ENCODE measurements at regions not wholly inside any gene's neighbourhood (a gene's known extent, or its start where the extent isn't known, plus 50 kb on each side); places are given as distances from the start of the nearest gene placed in this dataset.
"Not testable (repeated sequence)": the region's sequence is repeated elsewhere in the genome, so short reads cannot be mapped to it uniquely, and the experiment has no call there.

DNA sequence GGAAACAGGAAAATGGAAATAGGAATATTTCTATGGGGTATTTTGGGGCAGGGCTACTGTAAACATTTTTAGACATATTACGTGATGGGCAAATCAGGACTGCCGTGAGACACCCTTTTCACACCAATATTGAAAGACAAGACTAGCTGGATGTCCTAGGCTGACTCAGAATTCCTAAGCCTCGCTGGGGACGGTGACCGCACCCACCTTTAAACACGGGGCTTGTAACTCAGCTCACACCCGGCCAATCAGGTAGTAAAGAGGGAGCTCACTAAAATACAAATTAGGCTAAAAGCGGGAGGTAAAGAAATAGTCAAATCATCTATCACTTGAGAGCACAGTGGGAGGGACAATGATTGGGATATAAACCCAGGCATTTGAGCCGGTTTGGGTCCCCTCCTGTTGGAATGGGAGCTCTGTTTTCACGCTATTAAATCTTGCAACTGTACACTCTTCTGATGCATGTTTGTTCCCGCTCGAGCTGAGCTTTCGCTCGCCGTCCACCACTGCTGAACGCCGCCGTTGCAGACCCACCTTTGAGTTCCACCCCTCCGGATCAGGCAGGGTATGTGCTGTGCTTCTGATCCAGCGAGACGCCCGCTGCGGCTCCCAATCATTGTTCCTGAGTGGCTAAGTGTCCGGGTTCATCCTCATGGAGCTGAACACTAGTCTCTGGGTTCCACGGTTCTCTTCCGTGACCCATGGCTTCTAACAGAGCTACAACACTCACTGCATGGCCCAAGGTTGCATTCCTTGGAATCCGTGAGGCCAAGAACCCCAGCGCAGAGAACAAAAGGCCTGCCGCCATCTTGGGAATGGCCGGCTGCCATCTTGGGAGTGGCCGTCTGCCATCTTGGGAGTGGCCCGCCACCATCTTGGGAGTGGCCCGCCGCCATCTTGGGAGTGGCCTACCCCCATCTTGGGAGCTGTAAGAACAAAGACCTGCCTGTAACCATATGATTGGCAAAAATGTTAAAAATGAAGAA lies 152.6 kb downstream of the CRLF2 start:
- DNase-seq (ENCODE audit: low read depth) = no peak

DNA sequence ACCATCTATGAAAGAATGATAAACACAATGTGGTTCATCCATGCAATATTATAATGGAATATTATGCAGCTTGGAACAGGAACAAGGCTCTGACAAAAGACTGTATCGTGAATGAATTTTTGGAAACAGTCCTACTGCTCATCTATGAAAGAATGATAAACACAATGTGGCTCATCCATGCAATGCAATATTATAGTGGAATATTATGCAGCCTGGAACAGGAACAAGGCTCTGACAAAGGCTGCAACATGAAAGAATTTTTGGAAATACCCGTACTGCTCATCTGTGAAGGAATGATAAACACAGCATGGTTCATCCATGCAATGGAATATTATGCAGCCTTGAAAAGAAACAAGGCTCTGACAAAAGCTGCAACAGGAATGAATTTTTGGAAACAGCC lies 158.8 kb downstream of the CRLF2 start:
- not testable (repeated sequence) for DNase-seq (ENCODE audit: low read depth)

DNA sequence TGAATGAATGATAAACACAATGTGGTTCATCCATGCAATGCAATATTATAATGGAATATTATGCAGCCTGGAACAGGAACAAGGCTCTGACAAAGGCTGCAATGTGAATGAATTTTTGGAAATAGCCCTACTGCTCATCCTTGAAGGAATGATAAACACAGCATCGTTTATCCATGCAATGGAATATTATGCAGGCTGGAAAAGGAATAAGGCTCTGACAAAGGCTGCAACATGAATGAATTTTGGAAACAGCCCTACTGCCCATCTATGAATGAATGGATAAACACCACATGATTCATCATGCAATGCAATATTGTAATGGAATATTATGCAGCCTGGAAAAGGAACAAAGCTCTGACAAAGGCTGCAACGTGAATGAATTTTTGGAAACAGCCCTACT lies 159.4 kb downstream of the CRLF2 start:
- DNase-seq (ENCODE audit: low read depth) = no peak

DNA sequence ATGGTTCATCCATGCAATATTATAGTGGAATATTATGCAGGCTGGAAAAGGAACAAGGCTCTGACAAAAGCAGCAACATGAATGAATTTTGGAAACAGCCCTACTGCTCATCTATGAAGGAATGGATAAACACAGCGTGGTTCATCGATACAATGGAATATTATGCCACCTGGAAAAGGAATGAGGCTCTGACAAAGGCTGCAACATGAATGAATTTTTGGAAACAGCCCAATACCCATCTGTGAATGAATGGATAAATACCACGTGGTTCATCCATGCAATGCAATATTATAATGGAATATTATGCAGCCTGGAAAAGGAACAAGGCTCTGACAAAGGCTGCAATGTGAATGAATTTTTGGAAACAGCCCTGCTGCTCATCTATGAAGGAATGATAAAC lies 160.4 kb downstream of the CRLF2 start:
- no peak for DNase-seq (ENCODE audit: low read depth)

DNA sequence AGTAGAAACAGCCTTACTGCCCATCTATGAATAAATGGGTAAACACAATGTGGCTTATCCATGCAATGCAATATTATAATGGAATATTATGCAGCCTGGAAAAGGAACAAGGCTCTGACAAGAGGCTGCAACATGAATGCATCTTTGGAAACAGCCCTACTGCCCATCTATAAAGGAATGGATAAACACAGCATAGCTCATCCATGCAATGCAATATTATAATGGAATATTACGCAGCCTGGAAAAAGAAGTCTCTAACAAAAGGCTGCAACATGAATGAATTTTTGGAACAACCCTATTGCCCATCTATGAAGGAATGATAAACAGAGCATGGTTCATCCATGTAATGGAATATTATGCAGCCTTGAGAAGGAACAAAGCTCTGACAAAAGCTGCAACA lies 161.0 kb downstream of the CRLF2 start:
- DNase-seq (ENCODE audit: low read depth) = no peak

DNA sequence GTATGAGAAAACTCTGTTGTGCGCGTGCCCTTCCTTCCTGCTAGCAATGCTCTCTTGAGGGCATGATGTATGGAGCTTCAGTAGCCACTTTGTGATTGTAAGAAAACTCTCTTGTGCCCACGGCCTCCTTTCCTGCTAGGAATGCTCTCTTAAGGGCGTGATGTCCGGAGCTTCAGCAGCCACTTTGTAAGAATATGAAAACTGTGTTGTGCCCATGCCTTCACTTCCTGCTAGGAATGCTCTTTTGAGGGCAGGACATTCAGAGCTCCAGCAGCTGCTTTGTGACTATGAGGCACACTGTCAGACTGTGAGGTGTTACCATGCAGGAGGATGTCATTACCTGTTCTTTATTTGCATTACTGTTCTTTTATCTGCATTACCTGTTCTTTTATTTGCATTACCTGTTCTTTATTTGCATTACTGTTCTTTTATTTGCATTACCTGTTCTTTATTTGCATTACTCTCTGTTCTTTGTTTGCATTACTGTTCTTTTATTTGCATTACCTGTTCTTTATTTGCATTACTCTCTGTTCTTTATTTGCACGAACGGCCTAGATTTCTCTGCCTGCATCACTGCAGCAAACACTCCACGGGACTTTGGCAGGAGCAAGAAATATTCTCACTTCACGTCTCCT lies 166.7 kb downstream of the CRLF2 start:
- no peak for DNase-seq (ENCODE audit: low read depth)

DNA sequence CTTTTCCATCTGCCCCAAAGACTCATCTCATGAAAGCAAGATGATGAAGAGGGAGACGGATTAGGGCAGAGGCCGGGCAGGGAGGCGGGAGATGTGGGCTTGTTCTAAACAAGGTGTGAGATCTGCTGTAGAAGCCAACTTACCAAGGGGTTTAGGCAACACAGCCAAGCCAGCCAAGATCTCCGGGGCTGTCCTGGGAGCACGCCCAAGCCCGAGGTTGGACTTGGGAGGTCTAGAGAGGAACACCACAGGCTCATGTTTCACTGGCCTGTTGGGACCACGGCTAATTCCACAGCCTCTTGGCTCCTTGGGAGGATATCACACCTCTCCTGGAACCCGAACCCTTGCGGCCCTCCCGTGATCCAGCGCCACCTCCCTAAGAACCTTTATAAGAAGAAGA lies 171.4 kb downstream of the CRLF2 start:
- no peak for DNase-seq (ENCODE audit: low read depth)

DNA sequence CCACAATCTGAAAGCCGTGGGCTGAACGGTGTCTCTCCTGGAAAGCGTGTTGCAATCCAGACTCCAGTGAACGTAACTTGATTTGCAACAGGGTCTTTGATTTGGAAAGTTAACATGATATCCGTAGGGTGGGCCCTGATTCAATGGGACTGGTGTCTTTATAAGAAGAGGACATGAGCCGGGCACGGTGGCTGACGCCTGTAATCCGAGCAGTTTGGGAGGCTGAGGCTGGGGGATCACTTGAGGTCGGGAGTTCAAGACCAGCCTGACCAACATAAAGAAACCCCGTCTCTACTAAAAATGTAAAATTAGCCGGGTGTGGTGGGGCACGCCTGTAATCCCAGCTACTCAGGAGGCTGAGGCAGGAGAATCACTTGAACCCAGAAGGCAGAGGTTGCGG lies 176.5 kb downstream of the CRLF2 start:
- DNase-seq (ENCODE audit: low read depth) = not testable (repeated sequence)

DNA sequence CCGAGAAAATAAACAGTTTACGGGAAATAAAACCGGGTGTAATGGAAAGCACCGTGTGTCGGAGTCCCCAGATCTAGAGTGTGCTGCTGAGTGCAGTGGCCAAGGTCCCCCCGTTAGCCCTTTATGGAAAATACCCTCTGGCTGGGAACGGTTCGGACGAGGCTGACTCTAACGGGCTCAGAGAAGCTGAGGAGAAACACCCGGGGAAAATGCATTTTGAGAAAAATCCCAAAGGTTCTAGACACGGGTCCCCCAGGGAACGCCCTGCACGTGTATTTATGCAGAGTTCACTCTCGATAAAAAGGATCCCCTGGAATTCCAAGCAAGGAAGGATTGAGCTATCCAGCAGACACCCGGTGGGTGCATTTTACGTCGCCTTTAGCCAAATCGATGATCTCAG lies 177.2 kb downstream of the CRLF2 start:
- no peak for DNase-seq (ENCODE audit: low read depth)

DNA sequence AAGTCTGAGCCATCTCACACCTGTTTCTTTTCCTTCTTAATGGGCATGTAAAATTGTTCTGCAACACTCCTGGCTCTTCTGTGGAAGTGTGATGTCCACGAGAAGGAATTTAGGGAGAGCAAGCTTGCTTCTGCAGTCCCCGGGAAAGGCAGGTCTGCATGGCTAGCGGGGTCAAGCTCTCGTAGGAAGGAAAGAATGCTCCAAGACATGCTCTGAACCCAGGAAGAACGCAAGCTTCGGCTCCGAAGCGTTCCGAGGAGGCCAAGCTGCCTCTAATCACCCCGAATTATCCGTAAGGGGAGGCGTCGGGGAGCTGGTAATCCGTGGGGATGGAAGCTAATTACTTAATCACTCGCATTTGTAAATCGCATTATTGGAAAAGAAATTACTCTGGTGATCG lies 177.7 kb downstream of the CRLF2 start:
- no peak for DNase-seq (ENCODE audit: low read depth)

DNA sequence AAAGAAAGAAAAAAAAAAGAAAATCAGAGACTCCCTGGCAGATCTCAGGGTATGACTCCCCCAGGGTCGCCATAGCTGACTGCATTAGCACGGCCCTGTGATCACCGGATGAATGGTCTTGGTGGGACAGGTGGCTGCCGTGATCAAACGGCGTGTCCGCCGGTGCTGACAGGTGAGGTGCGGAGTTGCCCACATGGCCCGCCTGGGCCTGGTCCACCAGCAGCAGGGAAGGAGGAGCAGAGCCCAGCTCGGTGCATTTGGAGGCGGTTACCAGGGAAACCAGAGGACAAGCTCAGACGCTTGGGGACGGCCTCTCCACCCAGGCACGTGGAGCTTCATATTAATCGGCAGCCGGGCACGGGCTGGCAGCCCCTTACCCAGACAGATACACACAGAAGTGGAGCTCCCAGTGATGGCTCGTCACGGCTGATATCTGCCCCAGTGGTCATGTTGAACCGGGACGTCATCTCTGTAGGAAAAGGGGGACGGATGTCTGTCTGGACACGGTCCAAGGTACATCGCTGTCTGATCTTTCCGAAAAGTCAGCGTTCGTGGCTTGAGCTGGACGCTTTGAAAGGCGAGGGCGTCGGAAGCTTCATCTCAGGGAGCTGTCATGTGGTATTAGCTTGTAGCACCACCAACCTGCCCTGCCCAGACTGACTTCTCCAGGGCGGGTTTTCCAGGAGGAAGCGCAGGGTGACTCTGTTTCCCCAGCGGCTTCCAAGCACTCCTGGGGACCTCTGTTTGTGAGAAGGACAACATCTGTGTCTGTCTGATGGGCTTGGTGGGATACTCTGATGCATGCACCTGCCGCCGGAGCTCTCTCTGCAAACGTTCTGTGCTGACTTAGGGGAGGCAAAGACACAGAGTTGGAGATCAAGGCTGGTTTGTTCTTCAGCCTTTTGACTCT lies 180.7 kb downstream of the CRLF2 start:
- DNase-seq (ENCODE audit: low read depth) = no peak

DNA sequence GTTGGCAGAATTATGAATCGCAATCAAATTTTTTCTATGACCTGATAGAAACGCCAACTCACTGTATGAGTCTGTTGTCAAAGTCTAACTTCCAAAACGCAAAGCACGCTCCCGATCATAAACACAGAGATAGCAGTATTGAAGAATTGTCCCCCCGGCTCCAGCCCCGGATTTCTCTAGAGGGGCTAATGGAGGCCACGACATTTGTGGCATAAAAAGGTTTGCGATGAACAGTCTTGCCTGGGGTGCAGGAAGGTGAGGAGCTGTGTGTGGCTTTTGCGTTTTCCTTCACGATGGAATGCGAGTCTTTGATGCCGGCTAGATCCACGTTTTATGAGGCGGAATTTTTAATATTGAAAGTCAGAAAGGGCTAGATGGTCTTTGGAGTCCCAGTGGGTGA lies 183.0 kb downstream of the CRLF2 start:
- no peak for DNase-seq (ENCODE audit: low read depth)

DNA sequence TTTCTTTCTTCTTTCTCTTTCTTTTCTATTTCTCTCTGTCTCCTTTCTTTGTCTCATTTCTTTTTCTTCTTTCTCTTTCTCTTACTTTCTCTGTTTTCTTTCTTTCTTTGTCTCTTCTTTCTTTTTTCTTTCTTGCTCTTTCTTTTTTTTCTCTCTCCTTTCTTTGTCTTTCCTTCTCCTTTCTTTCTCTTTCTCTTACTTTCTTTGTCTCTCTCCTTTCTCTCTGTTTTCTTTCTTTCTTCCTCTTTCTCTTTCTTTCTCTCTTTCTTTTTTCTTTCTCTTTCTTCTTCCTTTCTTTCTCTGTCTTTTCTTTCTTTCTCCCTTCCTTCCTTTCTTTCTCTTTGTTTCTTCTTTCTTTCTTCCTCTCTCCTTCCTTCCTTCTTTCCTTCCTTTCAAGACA lies 184.8 kb downstream of the CRLF2 start:
- DNase-seq (ENCODE audit: low read depth) = no peak

DNA sequence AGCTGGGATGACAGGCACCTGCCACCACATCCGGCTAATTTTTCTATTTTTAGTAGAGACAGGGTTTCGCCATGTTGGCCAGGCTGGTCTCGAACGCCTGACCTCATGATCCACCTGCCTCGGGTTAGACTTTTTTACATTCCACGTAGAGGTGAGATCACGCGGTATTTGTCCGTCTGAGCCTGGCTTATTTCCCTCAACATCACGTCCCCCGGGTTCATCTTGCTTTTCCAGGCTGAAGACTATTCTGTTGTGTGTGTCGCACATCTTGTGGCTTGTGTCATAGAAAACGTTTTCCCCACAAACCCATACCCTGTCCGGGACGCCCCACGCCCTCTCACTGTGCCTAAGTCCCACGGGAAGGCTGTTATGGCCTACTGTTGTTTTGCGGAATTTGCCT lies 185.3 kb downstream of the CRLF2 start:
- no peak for DNase-seq (ENCODE audit: low read depth)

DNA sequence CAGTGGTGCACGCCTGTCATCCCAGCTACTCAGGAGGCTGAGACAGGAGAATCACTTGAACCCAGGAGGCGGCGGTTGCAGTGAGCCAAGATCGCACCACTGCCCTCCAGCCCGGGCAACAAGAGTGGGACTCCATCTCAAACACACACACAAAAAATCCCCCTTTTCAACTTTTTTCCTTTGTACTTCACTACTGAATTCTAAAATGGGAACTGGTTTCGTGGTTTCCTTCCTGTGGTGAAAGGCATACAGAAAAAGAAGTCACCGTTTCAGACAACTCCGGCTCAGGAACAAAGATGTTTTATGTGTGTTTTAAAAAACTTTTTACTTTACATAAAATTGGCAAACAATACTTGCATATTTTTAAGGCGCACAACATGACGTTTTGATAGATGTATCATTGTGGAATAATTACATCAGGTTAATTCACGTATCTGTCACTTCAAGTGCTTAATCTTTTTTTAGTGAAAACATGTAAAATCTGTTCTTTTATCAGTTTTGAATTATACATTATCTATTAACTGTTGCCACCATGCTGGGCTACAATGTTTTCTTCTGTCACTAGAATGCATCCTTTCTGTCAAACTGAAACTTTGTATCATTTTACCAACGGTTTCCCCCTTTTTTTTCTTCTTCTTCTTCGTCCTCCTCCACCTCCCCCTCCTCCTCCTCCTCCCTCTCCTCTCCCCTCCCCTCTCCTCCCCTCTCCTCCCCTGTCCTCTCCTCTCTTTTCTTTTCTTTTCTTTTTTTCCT lies 186.0 kb downstream of the CRLF2 start:
- DNase-seq (ENCODE audit: low read depth) = no peak

DNA sequence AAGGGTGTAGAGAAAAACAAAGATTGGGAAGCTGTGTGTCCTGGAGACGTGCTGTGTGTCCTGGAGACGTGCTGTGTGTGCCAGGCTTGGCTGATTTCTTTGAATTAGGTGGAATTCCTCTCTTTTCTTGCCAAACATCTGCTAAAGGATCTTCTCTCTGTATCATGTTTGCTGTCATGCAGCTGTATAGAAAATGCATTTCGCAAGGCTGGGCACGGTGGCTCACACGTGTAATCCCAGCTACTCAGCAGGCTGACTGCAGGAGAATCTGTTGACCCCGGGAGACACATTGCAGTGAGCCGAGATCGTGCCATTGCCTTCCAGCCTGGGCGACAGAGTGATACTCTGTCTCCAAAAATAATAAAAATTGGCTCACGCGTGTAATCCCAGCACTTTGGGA lies 187.0 kb downstream of the CRLF2 start:
- no peak for DNase-seq (ENCODE audit: low read depth)

DNA sequence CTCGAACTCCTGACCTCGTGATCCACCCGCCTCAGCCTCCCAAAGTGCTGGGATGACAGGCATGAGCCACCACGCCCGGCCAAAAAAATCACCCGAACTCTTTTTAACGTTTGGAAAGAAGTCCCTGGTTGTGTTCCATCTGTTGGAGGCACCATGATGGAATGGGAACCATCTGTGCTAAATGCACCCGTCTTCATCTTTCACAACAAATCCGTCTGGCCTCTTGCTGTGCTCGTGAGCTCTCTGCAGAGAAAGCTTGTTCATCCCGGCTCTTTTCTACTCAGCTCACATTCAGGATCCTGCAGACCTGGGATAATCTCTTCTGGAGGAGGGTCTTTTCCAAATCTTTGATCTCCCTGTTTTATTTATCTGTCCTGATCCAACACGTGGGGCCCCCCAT lies 188.8 kb downstream of the CRLF2 start:
- DNase-seq (ENCODE audit: low read depth) = no peak

DNA sequence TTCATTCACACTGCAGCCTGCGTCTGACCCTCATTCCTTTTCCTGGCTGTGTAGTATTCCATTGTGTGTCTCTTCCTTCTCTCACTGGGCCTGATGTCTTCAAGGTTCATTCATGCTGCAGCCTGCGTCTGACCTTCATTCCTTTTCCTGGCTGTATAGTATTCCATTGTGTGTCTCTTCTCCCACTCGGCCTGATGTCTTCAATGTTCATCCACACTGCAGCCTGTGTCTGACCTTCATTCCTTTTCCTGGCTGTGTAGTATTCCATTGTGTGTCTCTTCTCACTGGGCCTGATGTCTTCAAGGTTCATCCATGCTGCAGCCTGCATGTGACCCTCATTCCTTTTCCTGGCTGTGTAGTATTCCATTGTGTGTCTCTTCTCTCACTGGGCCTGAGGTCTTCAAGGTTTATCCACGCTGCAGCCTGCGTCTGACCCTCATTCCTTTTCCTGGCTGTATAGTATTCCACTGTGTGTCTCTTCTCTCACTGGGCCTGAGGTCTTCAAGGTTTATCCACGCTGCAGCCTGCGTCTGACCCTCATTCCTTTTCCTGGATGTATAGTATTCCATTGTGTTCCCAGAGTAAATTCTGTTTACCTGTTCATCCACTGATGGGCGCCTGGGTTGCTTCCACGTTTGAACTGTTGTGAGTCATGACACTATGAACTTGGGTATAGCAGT lies 191.0 kb downstream of the CRLF2 start:
- not testable (repeated sequence) for DNase-seq (ENCODE audit: low read depth)

DNA sequence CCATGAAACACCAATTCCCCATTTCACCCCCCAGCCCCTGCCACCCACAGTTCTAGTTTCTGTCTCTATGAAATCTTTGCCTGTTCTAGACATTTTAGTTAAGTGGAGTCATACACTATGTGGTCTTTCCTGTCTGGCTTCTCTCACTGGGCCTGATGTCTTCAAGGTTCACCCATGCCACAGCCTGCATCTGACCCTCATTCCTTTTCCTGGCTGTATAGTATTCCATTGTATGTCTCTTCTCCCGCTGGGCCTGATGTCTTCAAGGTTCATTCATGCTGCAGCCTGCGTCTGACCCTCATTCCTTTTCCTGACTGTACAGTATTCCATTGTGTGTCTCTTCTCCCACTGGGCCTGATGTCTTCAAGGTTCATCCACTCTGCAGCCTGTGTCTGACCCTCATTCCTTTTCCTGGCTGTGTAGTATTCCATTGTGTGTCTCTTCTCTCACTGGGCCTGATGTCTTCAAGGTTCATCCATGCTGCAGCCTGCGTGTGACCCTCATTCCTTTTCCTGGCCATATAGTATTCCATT lies 191.7 kb downstream of the CRLF2 start:
- no peak for DNase-seq (ENCODE audit: low read depth)

DNA sequence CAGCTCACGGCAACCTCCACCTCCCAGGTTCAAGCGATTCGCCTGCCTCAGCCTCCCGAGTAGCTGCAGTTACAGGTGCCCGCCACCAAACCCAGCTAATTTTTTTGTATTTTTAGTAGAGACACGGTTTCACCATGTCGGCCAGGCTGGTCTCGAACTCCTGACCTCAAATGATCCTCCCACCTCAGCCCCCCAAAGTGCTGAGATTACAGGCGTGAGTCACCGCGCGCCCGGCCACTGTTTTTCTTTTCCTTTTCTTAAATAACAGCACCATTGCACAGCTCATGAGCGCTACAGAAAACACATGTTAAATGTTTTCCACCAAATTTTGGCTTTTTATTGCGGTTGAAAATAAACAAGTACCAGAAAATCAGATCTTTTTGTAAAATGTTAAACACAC lies 195.5 kb downstream of the CRLF2 start:
- DNase-seq (ENCODE audit: low read depth) = not testable (repeated sequence)

DNA sequence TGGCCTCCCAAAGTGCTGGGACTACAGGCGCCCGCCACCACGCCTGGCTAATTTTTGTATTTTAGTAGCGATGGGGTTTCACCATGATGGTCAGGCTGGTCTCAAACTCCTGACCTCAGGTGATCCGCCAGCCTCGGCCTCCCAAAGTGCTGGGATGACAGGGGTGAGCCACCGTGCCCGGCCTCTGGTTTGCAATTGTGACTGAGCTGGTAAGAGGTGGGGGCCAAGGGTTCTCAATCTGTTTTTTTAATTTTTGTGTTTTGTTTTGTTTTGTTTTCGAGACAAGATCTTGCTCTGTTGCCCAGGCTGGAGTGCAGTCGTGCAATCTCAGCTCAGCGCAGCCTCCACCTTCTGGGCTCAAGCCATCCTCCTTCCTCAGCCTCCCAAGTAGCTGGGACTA lies 196.2 kb downstream of the CRLF2 start:
- not testable (repeated sequence) for DNase-seq (ENCODE audit: low read depth)
